ENCODE measurements at regions not wholly inside any gene's neighbourhood (a gene's known extent, or its start where the extent isn't known, plus 50 kb on each side); places are given as distances from the start of the nearest gene placed in this dataset.

DNA sequence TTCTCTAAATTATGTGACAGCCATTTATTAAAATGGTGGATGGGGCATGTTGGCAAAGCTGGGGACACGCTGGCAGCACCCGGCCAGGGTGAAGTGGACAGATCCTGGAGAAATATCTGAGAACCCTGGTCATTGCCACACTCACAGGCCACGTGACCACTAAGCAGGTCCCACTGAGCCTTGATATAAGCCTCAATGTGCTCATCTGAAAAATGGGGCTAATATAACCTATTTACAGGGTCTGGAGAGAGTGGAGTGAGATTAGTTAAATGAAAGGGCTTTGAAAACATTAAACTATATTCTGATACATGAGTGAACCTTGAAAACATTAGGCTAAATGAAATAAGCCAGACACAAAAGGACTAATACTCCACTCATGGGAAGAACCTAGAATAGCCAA lies 108.9 kb downstream of the RBFOX3 start:
- H3K4me3 ChIP-seq (ENCODE audit: low read depth, low read length), result no peak overlapping the region
- TF ChIP-seq, protein P1, sequence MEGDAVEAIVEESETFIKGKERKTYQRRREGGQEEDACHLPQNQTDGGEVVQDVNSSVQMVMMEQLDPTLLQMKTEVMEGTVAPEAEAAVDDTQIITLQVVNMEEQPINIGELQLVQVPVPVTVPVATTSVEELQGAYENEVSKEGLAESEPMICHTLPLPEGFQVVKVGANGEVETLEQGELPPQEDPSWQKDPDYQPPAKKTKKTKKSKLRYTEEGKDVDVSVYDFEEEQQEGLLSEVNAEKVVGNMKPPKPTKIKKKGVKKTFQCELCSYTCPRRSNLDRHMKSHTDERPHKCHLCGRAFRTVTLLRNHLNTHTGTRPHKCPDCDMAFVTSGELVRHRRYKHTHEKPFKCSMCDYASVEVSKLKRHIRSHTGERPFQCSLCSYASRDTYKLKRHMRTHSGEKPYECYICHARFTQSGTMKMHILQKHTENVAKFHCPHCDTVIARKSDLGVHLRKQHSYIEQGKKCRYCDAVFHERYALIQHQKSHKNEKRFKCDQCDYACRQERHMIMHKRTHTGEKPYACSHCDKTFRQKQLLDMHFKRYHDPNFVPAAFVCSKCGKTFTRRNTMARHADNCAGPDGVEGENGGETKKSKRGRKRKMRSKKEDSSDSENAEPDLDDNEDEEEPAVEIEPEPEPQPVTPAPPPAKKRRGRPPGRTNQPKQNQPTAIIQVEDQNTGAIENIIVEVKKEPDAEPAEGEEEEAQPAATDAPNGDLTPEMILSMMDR (IDR thresholded peaks at IDR 0.05; ENCODE audit: insufficient read depth, low read length), result no peak

DNA sequence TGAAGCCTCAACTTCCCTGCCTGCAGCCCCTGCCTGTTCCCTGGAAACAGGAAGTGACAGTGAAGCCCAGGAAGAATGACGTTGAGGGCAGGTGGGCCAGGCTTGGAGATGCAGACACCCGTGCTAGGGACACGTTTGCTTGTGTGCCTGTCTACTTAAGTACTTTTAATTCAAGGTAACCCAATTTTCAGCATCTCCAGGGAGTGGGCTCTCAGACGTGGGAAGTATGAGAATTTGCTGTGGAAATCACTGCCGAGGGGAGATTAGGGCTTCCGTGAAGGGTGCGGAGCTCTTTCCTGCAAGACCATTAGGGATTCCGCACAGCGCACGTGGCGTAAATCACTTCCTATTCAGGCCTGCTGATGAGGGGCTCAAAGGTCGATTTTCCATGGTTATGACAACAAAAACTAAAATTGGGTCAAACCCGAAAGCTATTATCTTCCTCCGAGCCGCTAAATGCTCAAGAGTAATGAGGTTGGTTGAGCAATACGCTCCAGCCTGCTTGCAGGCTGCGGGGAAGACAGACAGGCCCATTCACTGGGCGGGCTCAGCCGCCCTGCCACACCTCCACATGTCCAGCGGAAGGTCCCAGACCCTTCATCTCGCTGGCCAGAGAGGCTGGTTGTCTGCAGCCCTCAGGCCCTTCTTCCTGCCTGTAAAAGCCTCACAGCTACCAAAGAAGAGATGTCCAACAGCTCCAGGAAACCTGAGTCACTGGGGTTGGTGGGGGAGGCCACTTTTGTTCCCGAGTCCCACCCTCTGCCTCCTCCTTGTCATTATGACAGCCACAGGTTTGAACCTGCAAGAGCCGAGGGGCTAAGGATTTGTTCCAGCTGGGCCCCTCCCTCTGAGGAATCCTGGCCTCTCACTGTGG lies 109.9 kb downstream of the RBFOX3 start:
- DNase-seq (ENCODE audit: low read depth), result no peak
- H3K4me3 ChIP-seq (ENCODE audit: low read depth, low read length), result no peak overlapping the region
- TF ChIP-seq, protein P1 (IDR thresholded peaks at IDR 0.05; ENCODE audit: insufficient read depth, low read length), result no peak

More for the DNA sequence above, 108.9 kb downstream of the RBFOX3 start:
- no peak for DNase-seq (ENCODE audit: low read depth)

DNA sequence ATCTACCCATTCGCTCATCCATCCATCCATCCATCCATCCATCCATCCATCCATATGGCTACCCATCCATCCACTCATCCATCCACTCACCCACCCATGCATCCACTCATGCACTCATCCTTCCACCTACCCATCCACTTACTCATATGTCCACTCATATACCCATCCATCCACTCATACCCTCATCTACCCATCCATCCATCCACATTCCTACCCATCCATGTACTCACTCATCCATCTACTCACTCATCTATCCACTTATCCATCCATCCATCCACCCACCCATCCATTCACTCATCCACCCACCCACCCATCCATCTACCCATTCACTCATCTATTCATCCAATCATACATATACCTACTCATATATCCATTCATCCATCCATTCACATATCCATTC lies 112.0 kb downstream of the RBFOX3 start:
- TF ChIP-seq, protein P1 (IDR thresholded peaks at IDR 0.05; ENCODE audit: insufficient read depth, low read length), result no peak
- H3K4me3 ChIP-seq (ENCODE audit: low read depth, low read length), result no peak overlapping the region
- no peak for DNase-seq (ENCODE audit: low read depth)

DNA sequence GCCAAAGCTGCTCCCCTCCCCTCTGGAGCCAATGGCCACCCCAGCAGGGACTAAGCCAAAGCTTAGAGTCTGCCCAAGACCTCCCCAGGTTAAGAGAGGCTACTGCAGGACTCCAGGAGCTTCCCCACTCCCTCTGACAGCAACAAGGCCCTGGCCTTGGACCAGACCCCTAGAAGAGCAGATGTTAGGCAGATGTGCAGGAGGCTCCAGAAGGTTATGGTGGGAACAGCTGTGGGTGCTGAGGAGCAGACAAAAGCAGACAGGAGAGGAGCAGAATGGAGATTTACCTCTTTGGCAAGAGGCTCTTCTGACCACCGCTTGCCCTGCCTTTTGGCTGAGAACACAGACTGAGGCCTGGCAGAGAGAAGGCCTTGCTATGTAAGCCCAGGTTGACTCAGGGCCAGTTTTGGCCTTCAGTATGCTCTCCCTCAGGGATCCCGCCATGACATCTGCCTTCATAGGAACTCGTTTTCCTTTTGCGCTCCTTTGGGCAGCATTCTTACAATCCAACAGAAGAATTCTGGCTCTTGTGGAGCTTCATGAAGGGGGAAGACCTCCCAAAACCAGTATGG lies 113.0 kb downstream of the RBFOX3 start:
- TF ChIP-seq, protein P1 (IDR thresholded peaks at IDR 0.05; ENCODE audit: insufficient read depth, low read length), result no peak

DNA sequence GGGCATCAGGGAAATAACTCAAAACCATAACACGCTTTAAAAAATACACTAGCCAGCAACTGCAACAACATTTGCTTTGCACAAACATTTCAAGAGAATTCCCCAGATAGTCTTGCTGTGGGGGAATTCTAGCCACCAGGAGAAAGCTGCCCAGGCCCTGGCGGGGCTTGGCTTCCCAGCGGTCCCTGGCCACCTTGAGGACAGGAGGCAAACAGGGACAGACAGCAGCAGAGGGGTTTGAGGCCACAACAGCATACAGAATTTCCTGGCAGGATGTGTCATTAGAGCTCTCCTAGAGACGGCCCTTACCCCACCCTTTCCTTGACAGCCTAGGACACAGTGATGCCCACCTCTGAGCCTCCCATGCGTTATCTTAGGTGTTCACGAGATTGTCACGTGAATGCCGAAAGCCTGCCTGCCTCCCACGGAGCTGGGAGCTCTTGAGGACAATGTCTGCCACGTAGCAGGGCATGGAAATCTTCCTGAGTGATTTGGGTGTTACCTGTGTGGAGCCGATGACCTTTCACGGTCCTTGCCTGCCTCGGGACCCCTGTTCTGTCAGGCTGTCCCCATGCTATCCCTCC lies 114.3 kb downstream of the RBFOX3 start:
- TF ChIP-seq, protein P1 (IDR thresholded peaks at IDR 0.05; ENCODE audit: insufficient read depth, low read length), result no peak
- no peak overlapping the region for H3K4me3 ChIP-seq (ENCODE audit: low read depth, low read length)
- no peak for DNase-seq (ENCODE audit: low read depth)

More for the DNA sequence above, 113.0 kb downstream of the RBFOX3 start:
- H3K4me3 ChIP-seq (ENCODE audit: low read depth, low read length), result no peak overlapping the region
- DNase-seq (ENCODE audit: low read depth), result no peak

DNA sequence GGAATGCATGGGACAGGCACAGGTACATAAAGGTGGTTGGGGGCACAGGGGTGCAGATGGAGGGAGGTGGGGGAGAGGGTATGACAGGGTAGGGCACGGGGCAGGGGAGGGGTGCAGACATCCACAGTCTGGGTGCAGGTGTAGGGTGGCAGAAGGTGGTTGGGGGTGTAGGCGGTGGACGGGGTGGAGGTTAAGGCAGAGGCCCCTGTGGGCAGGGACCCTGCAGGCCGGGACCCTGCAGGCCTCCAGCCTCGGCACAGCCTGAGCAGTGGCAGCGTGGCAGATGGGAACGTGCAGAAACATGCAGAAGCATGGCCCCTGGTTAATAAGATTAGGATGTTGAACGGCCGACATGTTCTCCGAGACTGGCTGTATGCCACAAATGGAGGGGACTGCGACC lies 115.2 kb downstream of the RBFOX3 start:
- TF ChIP-seq, protein P1 (IDR thresholded peaks at IDR 0.05; ENCODE audit: insufficient read depth, low read length), result no peak
- no peak for DNase-seq (ENCODE audit: low read depth)
- H3K4me3 ChIP-seq (ENCODE audit: low read depth, low read length), result no peak overlapping the region

All from fibroblast of the aortic adventitia (primary cell).